ENCODE measurements at regions not wholly inside any gene's neighbourhood (a gene's known extent, or its start where the extent isn't known, plus 50 kb on each side); places are given as distances from the start of the nearest gene placed in this dataset.

- DNase-seq, result no peak
Observed at GRCh38 chr22:48753752-48754517, 1073.7 kb downstream of the BRD1 start.

GRCh38 chr22:48753381-48753730 lies 1074.3 kb downstream of the BRD1 start:
- DNase-seq, result no peak

GRCh38 chr22:48752451-48753380 lies 1075.0 kb downstream of the BRD1 start:
- DNase-seq, result no peak

- DNase-seq, result no peak
Observed at GRCh38 chr22:48751539-48752437, 1075.9 kb downstream of the BRD1 start.

- DNase-seq, result no peak
Observed at GRCh38 chr22:48750826-48751440, 1076.7 kb downstream of the BRD1 start.

GRCh38 chr22:48750282-48750681 lies 1077.4 kb downstream of the BRD1 start:
- no peak for DNase-seq

GRCh38 chr22:48749555-48750227 lies 1078.0 kb downstream of the BRD1 start:
- no peak for DNase-seq

- DNase-seq, result no peak
Observed at GRCh38 chr22:48748860-48749554, 1078.7 kb downstream of the BRD1 start.

GRCh38 chr22:48748113-48748859 lies 1079.4 kb downstream of the BRD1 start:
- DNase-seq, result no peak

GRCh38 chr22:48746789-48747425 lies 1080.8 kb downstream of the BRD1 start:
- no peak for DNase-seq

- no peak for DNase-seq
Observed at GRCh38 chr22:48745842-48746788, 1081.6 kb downstream of the BRD1 start.

- no peak for DNase-seq
Observed at GRCh38 chr22:48744967-48745841, 1082.5 kb downstream of the BRD1 start.

GRCh38 chr22:48744283-48744641 lies 1083.4 kb downstream of the BRD1 start:
- no peak for DNase-seq

- DNase-seq, result no peak
Observed at GRCh38 chr22:48743601-48744282, 1083.9 kb downstream of the BRD1 start.

GRCh38 chr22:48742556-48743343 lies 1084.9 kb downstream of the BRD1 start:
- no peak for DNase-seq

- no peak for DNase-seq
Observed at GRCh38 chr22:48742191-48742555, 1085.5 kb downstream of the BRD1 start.

Measured in hematopoietic multipotent progenitor cell treated with erythropoietin and hydrocortisone succinate and interleukin-3 and kit ligand, for 4 days (in vitro differentiated cells).